ENCODE measurements at regions not wholly inside any gene's neighbourhood (a gene's known extent, or its start where the extent isn't known, plus 50 kb on each side); places are given as distances from the start of the nearest gene placed in this dataset.

DNA sequence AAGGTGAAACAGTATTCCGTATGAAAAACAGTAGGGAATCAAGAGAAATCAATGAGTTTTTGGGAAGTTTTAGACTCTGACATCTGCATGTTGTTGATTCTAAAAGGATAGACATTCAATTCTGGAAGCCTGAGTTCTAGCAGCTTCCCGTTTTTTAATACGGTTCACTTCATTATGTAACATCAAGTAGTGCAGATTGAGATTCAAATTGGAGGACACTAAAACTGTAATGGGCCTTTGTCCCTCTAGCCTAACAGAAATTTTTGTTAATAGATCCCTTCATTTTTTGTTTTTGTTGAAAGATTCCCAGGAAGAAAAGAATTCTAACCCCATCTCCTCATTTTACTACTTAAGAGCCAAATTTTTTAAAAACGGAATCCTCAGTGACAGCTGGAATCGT, 384.6 kb downstream of the SH3GL2 start:
- no peak for TF ChIP-seq SIN3A (IDR thresholded peaks at IDR 0.05; ENCODE audit: low read depth)
- TF ChIP-seq, protein P1, sequence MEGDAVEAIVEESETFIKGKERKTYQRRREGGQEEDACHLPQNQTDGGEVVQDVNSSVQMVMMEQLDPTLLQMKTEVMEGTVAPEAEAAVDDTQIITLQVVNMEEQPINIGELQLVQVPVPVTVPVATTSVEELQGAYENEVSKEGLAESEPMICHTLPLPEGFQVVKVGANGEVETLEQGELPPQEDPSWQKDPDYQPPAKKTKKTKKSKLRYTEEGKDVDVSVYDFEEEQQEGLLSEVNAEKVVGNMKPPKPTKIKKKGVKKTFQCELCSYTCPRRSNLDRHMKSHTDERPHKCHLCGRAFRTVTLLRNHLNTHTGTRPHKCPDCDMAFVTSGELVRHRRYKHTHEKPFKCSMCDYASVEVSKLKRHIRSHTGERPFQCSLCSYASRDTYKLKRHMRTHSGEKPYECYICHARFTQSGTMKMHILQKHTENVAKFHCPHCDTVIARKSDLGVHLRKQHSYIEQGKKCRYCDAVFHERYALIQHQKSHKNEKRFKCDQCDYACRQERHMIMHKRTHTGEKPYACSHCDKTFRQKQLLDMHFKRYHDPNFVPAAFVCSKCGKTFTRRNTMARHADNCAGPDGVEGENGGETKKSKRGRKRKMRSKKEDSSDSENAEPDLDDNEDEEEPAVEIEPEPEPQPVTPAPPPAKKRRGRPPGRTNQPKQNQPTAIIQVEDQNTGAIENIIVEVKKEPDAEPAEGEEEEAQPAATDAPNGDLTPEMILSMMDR (IDR thresholded peaks at IDR 0.05 in 2 of 3, conservative IDR thresholded peaks at IDR 0.05 in 1 of 3; ENCODE audit: borderline replicate concordance in 1 of 3, insufficient read depth in 1 of 3, low read depth in 2 of 3, low read length in 2 of 3): no peak
- no peak for TF ChIP-seq REST (IDR thresholded peaks at IDR 0.05; ENCODE audit: low read depth)
- no peak for TF ChIP-seq EZH2 (IDR thresholded peaks at IDR 0.05)
- no peak for TF ChIP-seq EZH2phosphoT487 (IDR thresholded peaks at IDR 0.05; ENCODE audit: borderline replicate concordance)
- no peak for TF ChIP-seq SP1 (IDR thresholded peaks at IDR 0.05; ENCODE audit: low read depth)
- no peak for TF ChIP-seq FOSL1 (IDR thresholded peaks at IDR 0.05; ENCODE audit: low read depth)
- TF ChIP-seq POLR2A (IDR thresholded peaks at IDR 0.05; ENCODE audit: borderline replicate concordance, extremely low read depth, insufficient read depth, insufficient read length): no peak
- TF ChIP-seq RAD21 (IDR thresholded peaks at IDR 0.05; ENCODE audit: low read depth): no peak
- TF ChIP-seq YY1 (IDR thresholded peaks at IDR 0.05; ENCODE audit: extremely low read depth, insufficient replicate concordance, low read depth, low read length): no peak
- no peak for TF ChIP-seq POLR2AphosphoS5 (IDR thresholded peaks at IDR 0.05; ENCODE audit: low read depth, low read length)
- TF ChIP-seq ZBTB33 (IDR thresholded peaks at IDR 0.05; ENCODE audit: extremely low read depth, insufficient replicate concordance, low read length): no peak
- TF ChIP-seq ZFX (IDR thresholded peaks at IDR 0.05): no peak
